Retinal pigment epithelial cell (primary cell): ENCODE measurements at regions not wholly inside any gene's neighbourhood (a gene's known extent, or its start where the extent isn't known, plus 50 kb on each side); places are given as distances from the start of the nearest gene placed in this dataset.

Experiments
- DNase-seq: peaks from one replicate; pipeline ENCODE4 v3.0.0-alpha.2; 2010; ENCODE audit warnings: low read depth
- H3K4me3 ChIP-seq: 2 replicates; pipeline ENCODE4 v1.5.1; 2011; ENCODE audit warnings: mild to moderate bottlenecking, low read length, control low read depth, moderate library complexity
- TF ChIP-seq, protein P1 (sequence below): conservative IDR thresholded peaks from 2 replicates; pipeline ENCODE4 v1.5.1; 2011; ENCODE audit warnings: low read depth, low read length, control low read depth, inconsistent platforms

DNA sequence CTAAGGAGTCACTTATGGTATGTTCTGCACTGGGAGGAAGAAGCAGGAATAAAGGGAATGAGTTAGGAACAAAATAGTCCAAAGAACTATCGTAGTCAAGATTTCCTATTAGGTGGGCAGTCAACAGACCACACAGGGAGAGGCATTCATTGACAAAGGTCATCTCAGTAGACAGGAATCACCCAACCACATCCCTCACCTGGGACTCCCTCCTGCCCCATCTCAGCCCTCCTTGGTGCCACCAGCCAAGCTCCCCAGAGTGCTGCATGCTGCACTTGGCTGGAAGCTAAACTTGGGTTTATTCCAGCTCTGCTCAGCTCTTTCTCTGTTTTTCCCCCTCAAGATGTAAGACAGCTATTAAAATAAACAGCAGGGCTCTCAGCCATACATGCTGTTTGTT lies 72.3 kb upstream of the CTNNB1 start:
- DNase-seq, result no peak
- no peak overlapping the region for H3K4me3 ChIP-seq
- TF ChIP-seq, protein P1, sequence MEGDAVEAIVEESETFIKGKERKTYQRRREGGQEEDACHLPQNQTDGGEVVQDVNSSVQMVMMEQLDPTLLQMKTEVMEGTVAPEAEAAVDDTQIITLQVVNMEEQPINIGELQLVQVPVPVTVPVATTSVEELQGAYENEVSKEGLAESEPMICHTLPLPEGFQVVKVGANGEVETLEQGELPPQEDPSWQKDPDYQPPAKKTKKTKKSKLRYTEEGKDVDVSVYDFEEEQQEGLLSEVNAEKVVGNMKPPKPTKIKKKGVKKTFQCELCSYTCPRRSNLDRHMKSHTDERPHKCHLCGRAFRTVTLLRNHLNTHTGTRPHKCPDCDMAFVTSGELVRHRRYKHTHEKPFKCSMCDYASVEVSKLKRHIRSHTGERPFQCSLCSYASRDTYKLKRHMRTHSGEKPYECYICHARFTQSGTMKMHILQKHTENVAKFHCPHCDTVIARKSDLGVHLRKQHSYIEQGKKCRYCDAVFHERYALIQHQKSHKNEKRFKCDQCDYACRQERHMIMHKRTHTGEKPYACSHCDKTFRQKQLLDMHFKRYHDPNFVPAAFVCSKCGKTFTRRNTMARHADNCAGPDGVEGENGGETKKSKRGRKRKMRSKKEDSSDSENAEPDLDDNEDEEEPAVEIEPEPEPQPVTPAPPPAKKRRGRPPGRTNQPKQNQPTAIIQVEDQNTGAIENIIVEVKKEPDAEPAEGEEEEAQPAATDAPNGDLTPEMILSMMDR, result no peak

DNA sequence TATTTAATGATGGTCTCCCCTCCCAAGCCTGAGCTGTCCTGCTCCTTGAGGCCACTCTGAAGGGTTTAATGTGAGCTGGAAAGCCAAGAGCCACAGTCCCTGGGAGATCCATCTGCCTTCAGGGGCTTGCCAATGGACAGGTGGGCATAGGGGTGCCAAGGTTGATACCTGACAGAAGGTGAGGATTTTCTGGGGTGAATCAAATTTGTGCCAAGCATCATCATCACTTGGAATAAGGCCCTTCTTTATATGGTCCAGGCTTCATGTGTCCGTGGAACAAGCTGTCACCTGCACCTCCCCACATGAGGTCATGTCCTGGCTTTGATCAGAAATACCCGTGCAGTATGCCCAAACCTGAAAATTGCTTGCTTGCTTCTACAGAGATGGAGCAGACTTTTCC lies 71.9 kb upstream of the CTNNB1 start:
- TF ChIP-seq, protein P1, result no peak
- no peak overlapping the region for H3K4me3 ChIP-seq
- DNase-seq, result no peak

DNA sequence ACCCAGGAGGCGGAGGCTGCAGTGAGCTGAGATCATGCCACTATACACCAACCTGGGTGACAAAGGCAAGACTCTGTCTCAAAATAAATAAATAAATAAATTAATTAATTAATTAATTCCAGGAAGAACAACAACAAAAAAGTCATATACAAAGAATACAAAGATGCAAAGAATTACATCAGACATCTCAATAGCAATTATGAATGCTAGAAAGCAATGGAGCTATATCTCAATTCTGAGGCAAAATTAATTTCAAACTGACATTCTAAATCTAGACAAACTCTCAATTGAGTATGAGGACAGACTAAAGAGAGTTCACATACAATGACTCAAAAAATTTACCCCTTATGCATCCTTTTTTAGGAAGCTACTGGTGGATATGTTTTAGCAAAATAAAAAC lies 69.6 kb upstream of the CTNNB1 start:
- DNase-seq, result no peak
- TF ChIP-seq, protein P1, result no peak
- H3K4me3 ChIP-seq, result no peak overlapping the region

DNA sequence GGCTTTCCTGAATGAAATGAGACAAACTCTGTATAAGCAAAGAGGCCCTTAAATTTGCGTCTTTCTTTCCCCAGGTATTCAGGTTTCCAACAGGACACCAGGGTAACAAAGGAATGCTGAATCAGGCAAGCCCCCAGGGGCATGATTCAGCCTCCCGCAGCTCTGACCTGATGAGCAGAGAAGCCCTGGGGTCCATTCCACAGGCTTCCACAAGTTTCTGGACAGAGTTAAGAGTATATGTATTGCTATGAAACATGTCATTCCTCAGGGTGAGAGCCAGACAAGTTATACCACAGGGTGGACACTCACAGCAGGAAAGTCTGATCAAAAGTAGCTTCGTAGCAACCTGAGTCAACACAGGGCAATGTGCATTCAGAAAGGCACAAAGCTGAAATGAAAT lies 68.1 kb upstream of the CTNNB1 start:
- TF ChIP-seq, protein P1, result no peak

DNA sequence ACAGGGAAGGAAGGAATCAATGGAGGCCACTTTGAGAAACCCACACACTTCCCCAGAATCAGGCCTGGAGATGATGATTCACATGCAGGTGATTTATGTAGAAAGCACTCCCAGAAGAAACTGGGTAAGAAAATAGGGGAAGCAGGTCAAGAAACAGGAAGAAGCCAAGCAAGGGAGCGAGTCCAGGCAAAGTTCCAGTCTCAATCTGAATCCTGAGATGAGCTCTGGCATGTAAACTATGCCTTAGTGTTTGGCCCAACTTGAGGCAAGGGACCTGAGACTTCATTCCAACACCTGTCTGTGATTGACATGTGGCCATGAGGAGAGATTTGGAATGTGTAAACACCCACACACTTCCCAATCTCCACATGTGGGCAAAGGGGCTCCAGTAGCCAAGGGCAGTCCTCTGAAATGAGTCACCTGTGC lies 61.6 kb upstream of the CTNNB1 start:
- TF ChIP-seq, protein P1, result no peak
- H3K4me3 ChIP-seq, result no peak overlapping the region
- DNase-seq, result no peak

More for the DNA sequence above, 68.1 kb upstream of the CTNNB1 start:
- no peak overlapping the region for H3K4me3 ChIP-seq
- DNase-seq, result no peak

DNA sequence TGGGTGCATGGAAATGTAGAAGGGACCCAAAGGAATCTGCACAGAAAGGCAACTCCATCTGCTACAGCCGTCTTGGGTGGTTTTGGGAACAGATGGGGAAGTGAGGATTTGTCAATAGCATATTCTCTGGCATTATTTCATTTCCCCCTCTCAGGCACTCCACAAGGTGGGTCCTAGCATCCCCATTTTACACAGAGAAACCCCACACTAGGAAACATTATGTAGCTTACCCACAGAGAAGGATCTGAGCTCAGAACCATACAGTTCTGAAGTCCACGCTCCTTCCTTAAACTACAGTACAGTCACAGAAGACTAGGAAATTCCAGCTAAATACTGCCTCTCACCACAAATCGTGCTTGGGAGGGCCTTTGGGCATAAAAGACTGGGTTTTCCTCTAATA lies 61.2 kb upstream of the CTNNB1 start:
- H3K4me3 ChIP-seq, result no peak overlapping the region
- TF ChIP-seq, protein P1, result no peak
- DNase-seq, result no peak

DNA sequence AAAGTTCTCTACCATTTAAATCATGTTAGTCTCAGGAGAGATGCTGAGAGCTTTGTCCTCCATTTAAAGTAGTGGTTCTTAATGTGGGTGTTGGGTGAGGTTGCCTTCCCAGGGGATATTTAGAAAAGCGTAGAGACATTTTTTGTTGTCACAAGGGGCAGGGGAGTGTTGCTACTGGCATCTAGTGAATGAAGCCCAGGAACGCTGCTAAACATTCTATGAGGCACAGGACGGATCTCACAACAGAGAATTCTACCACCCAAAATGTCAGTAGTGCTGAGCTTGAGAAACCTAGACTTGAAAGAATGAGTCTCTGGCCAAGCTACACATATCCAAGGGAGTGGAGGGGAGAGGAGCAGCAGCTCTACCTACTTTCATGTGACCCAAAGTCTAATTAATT lies 60.7 kb upstream of the CTNNB1 start:
- no peak overlapping the region for H3K4me3 ChIP-seq
- DNase-seq, result no peak
- TF ChIP-seq, protein P1, result no peak
